ENCODE measurements at regions not wholly inside any gene's neighbourhood (a gene's known extent, or its start where the extent isn't known, plus 50 kb on each side); places are given as distances from the start of the nearest gene placed in this dataset.

DNA sequence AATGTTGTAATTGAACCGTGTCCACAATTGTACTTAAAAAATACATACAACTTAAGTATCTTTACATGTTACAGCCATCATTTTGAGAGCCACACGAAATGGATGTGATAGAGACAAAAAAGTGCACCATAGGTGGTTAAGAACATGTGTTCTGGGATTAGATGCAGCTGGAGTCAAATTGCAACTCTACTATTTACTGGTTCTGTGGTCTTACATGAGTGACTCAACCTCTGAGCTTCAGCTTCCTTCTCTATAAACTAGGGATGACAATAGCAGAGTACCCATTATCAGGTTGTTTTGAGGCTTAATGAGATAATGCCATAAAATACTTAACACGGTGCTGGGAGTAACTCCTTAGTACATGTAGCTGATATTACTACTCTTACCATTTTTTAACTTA lies 130.4 kb downstream of the IDS start:
- ChIA-PET CTCF (no interaction called here), RAD21 (ENCODE audit: unreplicated experiment) (no interaction called here), SMC1A (ENCODE audit: uncharacterized antibody, unreplicated experiment) (no interaction called here), POLR2A (no interaction called here)
- no peak for FAIRE-seq
- Histone ChIP-seq H3K79me2 (ENCODE audit: control insufficient read depth, insufficient read depth, low read length) (no peaks in the 10 kb centered on the region), H3K9ac (ENCODE audit: control insufficient read depth, insufficient read depth, low read length) (no peak overlapping the region), H3K4me2 (ENCODE audit: control insufficient read depth, insufficient read depth) (no peak overlapping the region), H3K36me3 (ENCODE audit: control insufficient read depth in 2 of 2, insufficient read depth in 2 of 2, low read length in 1 of 2) (no peaks in the 10 kb centered on the region), H3K4me3 (no peak overlapping the region), H3K27ac (ENCODE audit: control insufficient read depth, insufficient read depth) (no peak overlapping the region), H3K4me1 (ENCODE audit: control insufficient read depth, insufficient read depth, low read length) (no peaks in the 10 kb centered on the region), H3K27me3 (replicated peaks in 1 of 2; ENCODE audit: control insufficient read depth in 2 of 2, insufficient read depth in 2 of 2, low read length in 1 of 2) (no peaks in the 10 kb centered on the region; a peak in 1 of 4 replicates), H2AFZ (ENCODE audit: control insufficient read depth, low read depth, low read length) (no peak overlapping the region), H3K9me3 (replicated peaks; ENCODE audit: control insufficient read depth, insufficient read depth, low read length) (no peaks in the 10 kb centered on the region), H4K20me1 (ENCODE audit: control insufficient read depth, insufficient read depth) (no peaks in the 10 kb centered on the region)
- intact Hi-C loops (cut with micrococcal nuclease; ENCODE audit: unreplicated experiment) (no loop called here), in situ Hi-C loops (cut with MboI) (no loop called here)
- no peak for DNase-seq (ENCODE audit: low read depth, low spot score)
- no peak for ATAC-seq
- no TSS peak for BruUV-seq (replicated peaks)
- TF ChIP-seq MYB (IDR thresholded peaks at IDR 0.05; ENCODE audit: borderline replicate concordance, low read depth, low read length) (no peak), STAT3 (IDR thresholded peaks at IDR 0.05; ENCODE audit: low read depth, low read length) (no peak)
- TF ChIP-seq, protein P1, sequence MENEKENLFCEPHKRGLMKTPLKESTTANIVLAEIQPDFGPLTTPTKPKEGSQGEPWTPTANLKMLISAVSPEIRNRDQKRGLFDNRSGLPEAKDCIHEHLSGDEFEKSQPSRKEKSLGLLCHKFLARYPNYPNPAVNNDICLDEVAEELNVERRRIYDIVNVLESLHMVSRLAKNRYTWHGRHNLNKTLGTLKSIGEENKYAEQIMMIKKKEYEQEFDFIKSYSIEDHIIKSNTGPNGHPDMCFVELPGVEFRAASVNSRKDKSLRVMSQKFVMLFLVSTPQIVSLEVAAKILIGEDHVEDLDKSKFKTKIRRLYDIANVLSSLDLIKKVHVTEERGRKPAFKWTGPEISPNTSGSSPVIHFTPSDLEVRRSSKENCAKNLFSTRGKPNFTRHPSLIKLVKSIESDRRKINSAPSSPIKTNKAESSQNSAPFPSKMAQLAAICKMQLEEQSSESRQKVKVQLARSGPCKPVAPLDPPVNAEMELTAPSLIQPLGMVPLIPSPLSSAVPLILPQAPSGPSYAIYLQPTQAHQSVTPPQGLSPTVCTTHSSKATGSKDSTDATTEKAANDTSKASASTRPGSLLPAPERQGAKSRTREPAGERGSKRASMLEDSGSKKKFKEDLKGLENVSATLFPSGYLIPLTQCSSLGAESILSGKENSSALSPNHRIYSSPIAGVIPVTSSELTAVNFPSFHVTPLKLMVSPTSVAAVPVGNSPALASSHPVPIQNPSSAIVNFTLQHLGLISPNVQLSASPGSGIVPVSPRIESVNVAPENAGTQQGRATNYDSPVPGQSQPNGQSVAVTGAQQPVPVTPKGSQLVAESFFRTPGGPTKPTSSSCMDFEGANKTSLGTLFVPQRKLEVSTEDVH (IDR thresholded peaks at IDR 0.05; ENCODE audit: low read depth, partially characterized antibody), result no peak
- 11% methylated on average over 3 of the region's 3 CpGs for WGBS (ENCODE audit: insufficient coverage, insufficient replicate concordance, low lambda C conversion rate, missing lambda C conversion rate)

- in situ Hi-C loops (cut with MboI) (no loop called here), intact Hi-C loops (cut with micrococcal nuclease; ENCODE audit: unreplicated experiment) (no loop called here)
- Histone ChIP-seq H3K36me3 (ENCODE audit: control insufficient read depth in 2 of 2, insufficient read depth in 2 of 2, low read length in 1 of 2) (no peaks in the 10 kb centered on the region), H3K9me3 (replicated peaks; ENCODE audit: control insufficient read depth, insufficient read depth, low read length) (no peaks in the 10 kb centered on the region), H3K79me2 (ENCODE audit: control insufficient read depth, insufficient read depth, low read length) (no peaks in the 10 kb centered on the region), H3K4me2 (ENCODE audit: control insufficient read depth, insufficient read depth) (no peak overlapping the region), H3K27me3 (replicated peaks in 1 of 2; ENCODE audit: control insufficient read depth in 2 of 2, insufficient read depth in 2 of 2, low read length in 1 of 2) (no peaks in the 10 kb centered on the region; a peak in 1 of 4 replicates), H3K4me1 (ENCODE audit: control insufficient read depth, insufficient read depth, low read length) (no peaks in the 10 kb centered on the region), H3K4me3 (no peak overlapping the region), H3K9ac (ENCODE audit: control insufficient read depth, insufficient read depth, low read length) (no peak overlapping the region), H4K20me1 (ENCODE audit: control insufficient read depth, insufficient read depth) (no peaks in the 10 kb centered on the region), H3K27ac (ENCODE audit: control insufficient read depth, insufficient read depth) (no peak overlapping the region), H2AFZ (ENCODE audit: control insufficient read depth, low read depth, low read length) (no peak overlapping the region)
- SMC1A ChIA-PET (ENCODE audit: uncharacterized antibody, unreplicated experiment), result no interaction called here
- CTCF ChIA-PET, result interaction anchor here (0.6 kb wide), 1 partner anchor 95 kb away, joined by 3 read pairs; no protein-coding TSS in a partner anchor
- POLR2A ChIA-PET, result interaction anchor here (0.6 kb wide), 1 partner anchor 697 kb away, joined by 4 read pairs; no protein-coding TSS in a partner anchor
- ATAC-seq (no peak), DNase-seq (ENCODE audit: low read depth, low spot score) (no peak), FAIRE-seq (no peak)
- RAD21 ChIA-PET (ENCODE audit: unreplicated experiment), result no interaction called here
- WGBS (ENCODE audit: insufficient coverage, insufficient replicate concordance, low lambda C conversion rate, missing lambda C conversion rate), result 0% methylated on average over 2 of the region's 2 CpGs
- BruUV-seq (replicated peaks), result no TSS peak
- TF ChIP-seq ATF2 (IDR thresholded peaks at IDR 0.05; ENCODE audit: low read length) (no peak), SIX5 (IDR thresholded peaks at IDR 0.05; ENCODE audit: low read depth, low read length, severe bottlenecking) (no peak), HDAC2 (IDR thresholded peaks at IDR 0.05) (no peak), RELB (IDR thresholded peaks at IDR 0.05; ENCODE audit: low read depth) (no peak), TCF12 (IDR thresholded peaks at IDR 0.05; ENCODE audit: low read depth, low read length) (no peak), CHD1 (IDR thresholded peaks at IDR 0.05; ENCODE audit: low read depth, low read length) (no peak), JUNB (IDR thresholded peaks at IDR 0.05) (no peak)
- TF ChIP-seq, protein P2, sequence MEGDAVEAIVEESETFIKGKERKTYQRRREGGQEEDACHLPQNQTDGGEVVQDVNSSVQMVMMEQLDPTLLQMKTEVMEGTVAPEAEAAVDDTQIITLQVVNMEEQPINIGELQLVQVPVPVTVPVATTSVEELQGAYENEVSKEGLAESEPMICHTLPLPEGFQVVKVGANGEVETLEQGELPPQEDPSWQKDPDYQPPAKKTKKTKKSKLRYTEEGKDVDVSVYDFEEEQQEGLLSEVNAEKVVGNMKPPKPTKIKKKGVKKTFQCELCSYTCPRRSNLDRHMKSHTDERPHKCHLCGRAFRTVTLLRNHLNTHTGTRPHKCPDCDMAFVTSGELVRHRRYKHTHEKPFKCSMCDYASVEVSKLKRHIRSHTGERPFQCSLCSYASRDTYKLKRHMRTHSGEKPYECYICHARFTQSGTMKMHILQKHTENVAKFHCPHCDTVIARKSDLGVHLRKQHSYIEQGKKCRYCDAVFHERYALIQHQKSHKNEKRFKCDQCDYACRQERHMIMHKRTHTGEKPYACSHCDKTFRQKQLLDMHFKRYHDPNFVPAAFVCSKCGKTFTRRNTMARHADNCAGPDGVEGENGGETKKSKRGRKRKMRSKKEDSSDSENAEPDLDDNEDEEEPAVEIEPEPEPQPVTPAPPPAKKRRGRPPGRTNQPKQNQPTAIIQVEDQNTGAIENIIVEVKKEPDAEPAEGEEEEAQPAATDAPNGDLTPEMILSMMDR (IDR thresholded peaks at IDR 0.05 in 2 of 3, conservative IDR thresholded peaks at IDR 0.05 in 1 of 3; ENCODE audit: control insufficient read depth in 2 of 3, extremely low read depth in 1 of 3, insufficient read depth in 1 of 3, low read depth in 3 of 3, low read length in 3 of 3), result no peak
These were observed 132.2 kb downstream of the IDS start for GRCh38 chrX:149372866-149373265.

Data from GM12878 (cell line).